SKM-1 treated with dmso at 0.1 percent for 144 hours (cell line): ENCODE measurements at regions not wholly inside any gene's neighbourhood (a gene's known extent, or its start where the extent isn't known, plus 50 kb on each side); places are given as distances from the start of the nearest gene placed in this dataset.
"Not testable (repeated sequence)": the region's sequence is repeated elsewhere in the genome, so short reads cannot be mapped to it uniquely, and the experiment has no call there.

Source experiments
- DNase-seq: peaks from one replicate; lab custom pipeline; 2025; ENCODE audit not compliant: unreplicated experiment; lab: John Stamatoyannopoulos, UW

- not testable (repeated sequence) for DNase-seq
Observed at GRCh38 chr2:111464367-111464766, 343.7 kb downstream of the BCL2L11 start.

GRCh38 chr2:111465521-111465920 is 344.8 kb downstream of the BCL2L11 start:
- not testable (repeated sequence) for DNase-seq

- not testable (repeated sequence) for DNase-seq
Observed at GRCh38 chr2:111466744-111467143, 346.0 kb downstream of the BCL2L11 start.

GRCh38 chr2:111470924-111471323 is 350.2 kb downstream of the BCL2L11 start:
- DNase-seq = not testable (repeated sequence)

GRCh38 chr2:111471791-111472530 is 351.2 kb downstream of the BCL2L11 start:
- not testable (repeated sequence) for DNase-seq

GRCh38 chr2:111472844-111473403 is 352.2 kb downstream of the BCL2L11 start:
- not testable (repeated sequence) for DNase-seq

GRCh38 chr2:111473522-111473921 is 352.8 kb downstream of the BCL2L11 start:
- not testable (repeated sequence) for DNase-seq

- not testable (repeated sequence) for DNase-seq
Observed at GRCh38 chr2:111474198-111474705, 353.5 kb downstream of the BCL2L11 start.

GRCh38 chr2:111478335-111478734 is 357.6 kb downstream of the BCL2L11 start:
- not testable (repeated sequence) for DNase-seq

GRCh38 chr2:111478871-111479318 is 358.2 kb downstream of the BCL2L11 start:
- not testable (repeated sequence) for DNase-seq

- not testable (repeated sequence) for DNase-seq
Observed at GRCh38 chr2:111480016-111480625, 359.4 kb downstream of the BCL2L11 start.

- not testable (repeated sequence) for DNase-seq
Observed at GRCh38 chr2:111480633-111481032, 359.9 kb downstream of the BCL2L11 start.

GRCh38 chr2:111481219-111481618 is 360.5 kb downstream of the BCL2L11 start:
- DNase-seq = not testable (repeated sequence)

- DNase-seq = not testable (repeated sequence)
Observed at GRCh38 chr2:111482987-111483679, 362.4 kb downstream of the BCL2L11 start.

- not testable (repeated sequence) for DNase-seq
Observed at GRCh38 chr2:111484097-111484496, 363.4 kb downstream of the BCL2L11 start.

- DNase-seq = not testable (repeated sequence)
Observed at GRCh38 chr2:111485895-111486294, 365.2 kb downstream of the BCL2L11 start.

- DNase-seq = not testable (repeated sequence)
Observed at GRCh38 chr2:111488451-111488850, 367.7 kb downstream of the BCL2L11 start.

- DNase-seq = not testable (repeated sequence)
Observed at GRCh38 chr2:111489460-111489859, 368.7 kb downstream of the BCL2L11 start.

GRCh38 chr2:111491181-111491580 is 370.5 kb downstream of the BCL2L11 start:
- not testable (repeated sequence) for DNase-seq

- not testable (repeated sequence) for DNase-seq
Observed at GRCh38 chr2:111491614-111492013, 370.9 kb downstream of the BCL2L11 start.
